NB4 (cell line): ENCODE measurements at regions not wholly inside any gene's neighbourhood (a gene's known extent, or its start where the extent isn't known, plus 50 kb on each side); places are given as distances from the start of the nearest gene placed in this dataset.

Source experiments
- POLR2A ChIP-seq: IDR thresholded peaks from 2 replicates; pipeline ENCODE4 v1.6.1; 2011; ENCODE audit warnings: mild to moderate bottlenecking; ENCODE audit not compliant: insufficient read length; ENCODE audit errors: extremely low read depth
- TF ChIP-seq, protein P1 (sequence below): IDR thresholded peaks from one replicate; pipeline ENCODE4 v1.5.1; 2012; ENCODE audit warnings: low read depth, low read length

DNA sequence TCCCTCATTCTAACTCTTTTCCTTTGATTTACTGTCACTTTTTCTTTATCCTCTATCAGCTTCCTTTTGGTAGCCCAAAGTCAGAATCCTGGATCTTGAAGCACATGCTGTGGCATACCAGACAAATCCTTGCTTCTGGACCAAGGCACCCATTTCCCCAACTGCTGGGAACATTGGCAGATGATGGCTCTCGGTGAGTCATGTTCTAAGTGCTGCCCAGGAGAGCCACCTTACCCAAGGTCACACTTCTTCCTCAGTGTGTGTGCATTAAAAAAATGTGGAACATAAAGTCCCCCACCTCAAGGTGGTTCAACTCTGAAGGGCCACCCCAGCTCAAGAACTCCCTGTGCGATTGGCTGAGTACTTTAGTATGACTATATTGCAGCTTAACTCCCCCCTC, 141.4 kb upstream of the PUM3 start:
- TF ChIP-seq, protein P1, sequence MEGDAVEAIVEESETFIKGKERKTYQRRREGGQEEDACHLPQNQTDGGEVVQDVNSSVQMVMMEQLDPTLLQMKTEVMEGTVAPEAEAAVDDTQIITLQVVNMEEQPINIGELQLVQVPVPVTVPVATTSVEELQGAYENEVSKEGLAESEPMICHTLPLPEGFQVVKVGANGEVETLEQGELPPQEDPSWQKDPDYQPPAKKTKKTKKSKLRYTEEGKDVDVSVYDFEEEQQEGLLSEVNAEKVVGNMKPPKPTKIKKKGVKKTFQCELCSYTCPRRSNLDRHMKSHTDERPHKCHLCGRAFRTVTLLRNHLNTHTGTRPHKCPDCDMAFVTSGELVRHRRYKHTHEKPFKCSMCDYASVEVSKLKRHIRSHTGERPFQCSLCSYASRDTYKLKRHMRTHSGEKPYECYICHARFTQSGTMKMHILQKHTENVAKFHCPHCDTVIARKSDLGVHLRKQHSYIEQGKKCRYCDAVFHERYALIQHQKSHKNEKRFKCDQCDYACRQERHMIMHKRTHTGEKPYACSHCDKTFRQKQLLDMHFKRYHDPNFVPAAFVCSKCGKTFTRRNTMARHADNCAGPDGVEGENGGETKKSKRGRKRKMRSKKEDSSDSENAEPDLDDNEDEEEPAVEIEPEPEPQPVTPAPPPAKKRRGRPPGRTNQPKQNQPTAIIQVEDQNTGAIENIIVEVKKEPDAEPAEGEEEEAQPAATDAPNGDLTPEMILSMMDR, result no peak
- TF ChIP-seq POLR2A, result no peak
